ENCODE measurements at regions not wholly inside any gene's neighbourhood (a gene's known extent, or its start where the extent isn't known, plus 50 kb on each side); places are given as distances from the start of the nearest gene placed in this dataset.
"Not testable (repeated sequence)": the region's sequence is repeated elsewhere in the genome, so short reads cannot be mapped to it uniquely, and the experiment has no call there.

DNA sequence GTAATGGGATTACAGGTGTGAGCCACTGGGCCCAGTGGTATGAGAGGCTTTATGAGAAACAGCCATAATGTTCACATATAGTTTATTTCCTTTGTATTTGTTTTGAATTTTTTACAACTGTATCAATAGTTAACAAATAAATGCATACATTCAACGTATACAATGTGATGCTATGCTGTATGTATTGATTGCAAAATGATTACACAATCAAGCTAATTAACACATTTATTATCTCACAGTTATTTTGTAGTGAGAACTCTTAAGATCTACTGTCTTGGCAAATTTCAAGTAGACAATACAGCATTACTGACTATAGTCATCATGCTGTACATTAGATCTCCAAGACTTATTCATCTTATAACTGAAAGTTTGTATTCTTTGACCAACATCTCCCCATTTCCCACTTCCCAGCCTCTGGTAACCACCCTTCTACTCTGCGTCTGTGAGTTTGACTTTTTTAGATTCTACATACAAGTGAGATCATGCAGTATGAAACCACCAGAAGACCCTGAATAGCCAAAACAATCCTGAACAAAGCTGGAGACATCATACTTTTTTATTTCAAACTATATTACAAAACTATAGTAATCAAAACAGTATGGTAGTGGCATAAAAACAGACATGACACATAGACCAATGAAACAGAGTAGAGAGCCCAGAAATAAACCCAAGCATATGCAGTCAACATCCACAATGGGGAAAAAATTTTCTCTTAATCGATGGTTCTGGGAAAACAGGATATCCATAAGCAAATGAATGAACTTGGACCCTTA, 157.2 kb upstream of the RREB1 start:
- DNase-seq (ENCODE audit: low read depth) = no peak

- no peak for DNase-seq (ENCODE audit: low read depth)
These were observed 156.4 kb upstream of the RREB1 start for GRCh38 chr6:6951355-6951754.

DNA sequence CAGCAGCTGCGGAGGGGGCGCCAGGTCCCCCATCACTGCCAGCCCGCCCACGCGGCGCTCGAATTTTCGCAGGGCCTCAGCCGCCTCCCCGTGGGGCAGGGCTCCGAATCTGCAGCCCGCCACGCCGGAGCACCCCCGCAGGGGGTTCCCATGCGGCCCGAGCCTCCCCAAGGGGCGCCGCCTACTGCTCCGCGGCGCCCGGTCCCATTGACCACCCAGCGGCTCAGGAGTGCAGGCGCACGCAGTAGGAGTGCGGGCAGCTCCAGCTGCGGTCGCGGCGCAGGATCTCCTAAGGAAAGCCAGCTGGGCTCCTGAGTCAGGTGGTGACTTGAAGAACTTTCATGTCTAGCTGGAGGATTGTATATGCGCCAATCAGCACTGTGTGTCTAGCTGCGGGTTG, 155.3 kb upstream of the RREB1 start:
- DNase-seq (ENCODE audit: low read depth) = no peak

GRCh38 chr6:6952927-6953326, 154.8 kb upstream of the RREB1 start:
- not testable (repeated sequence) for DNase-seq (ENCODE audit: low read depth)

DNA sequence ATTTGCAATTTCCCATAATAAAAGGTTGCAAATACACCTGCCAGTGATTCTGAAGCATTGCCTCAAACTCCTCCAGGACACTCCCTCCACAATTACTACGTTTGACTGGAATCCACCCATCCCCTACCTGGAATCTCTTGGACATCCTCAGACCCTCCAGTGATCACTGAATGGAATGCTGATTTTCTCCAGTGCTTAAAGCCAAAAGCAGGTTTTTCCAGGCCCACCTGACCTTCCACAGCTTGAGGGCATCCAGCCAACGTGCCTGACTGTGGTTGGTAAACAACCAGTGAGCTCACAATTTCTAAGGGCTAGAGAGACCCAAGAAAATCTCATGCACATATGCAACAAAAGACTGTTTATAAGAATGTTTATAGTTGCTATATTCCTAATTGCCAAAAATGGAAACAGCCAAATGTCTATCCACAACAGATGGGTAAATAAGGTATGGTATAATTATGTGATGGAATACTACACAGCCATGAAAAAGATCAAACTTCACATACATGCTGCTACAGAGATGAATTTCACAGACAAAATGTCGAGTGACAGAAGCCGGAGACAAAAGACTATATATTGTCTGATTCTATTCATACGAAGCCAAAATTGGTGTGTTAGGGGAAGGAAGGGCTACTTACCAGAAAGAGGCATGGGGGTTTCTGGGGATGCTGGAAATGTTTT, 147.1 kb upstream of the RREB1 start:
- no peak for DNase-seq (ENCODE audit: low read depth)

GRCh38 chr6:6962086-6962485, 145.7 kb upstream of the RREB1 start:
- DNase-seq (ENCODE audit: low read depth) = no peak

GRCh38 chr6:6962699-6963098, 145.1 kb upstream of the RREB1 start:
- DNase-seq (ENCODE audit: low read depth) = no peak

DNA sequence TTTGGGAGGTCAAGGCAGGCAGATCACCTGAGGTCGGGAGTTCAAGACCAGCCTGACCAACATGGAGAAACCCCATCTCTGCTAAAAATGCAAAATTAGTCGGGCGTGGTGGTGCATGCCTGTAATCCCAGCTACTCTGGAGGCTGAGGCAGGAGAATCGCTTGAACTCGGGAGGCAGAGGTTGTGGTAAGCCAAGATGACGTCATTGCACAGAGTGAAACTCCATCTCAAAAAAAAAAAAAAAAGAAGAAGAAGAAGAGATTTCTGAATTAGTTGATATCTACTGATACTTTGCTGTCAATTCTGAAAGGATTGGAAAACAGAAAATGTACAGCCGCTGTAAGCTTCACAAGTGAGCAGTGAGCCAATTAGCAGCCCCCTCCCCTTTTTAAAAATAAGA, 144.4 kb upstream of the RREB1 start:
- DNase-seq (ENCODE audit: low read depth) = not testable (repeated sequence)

DNA sequence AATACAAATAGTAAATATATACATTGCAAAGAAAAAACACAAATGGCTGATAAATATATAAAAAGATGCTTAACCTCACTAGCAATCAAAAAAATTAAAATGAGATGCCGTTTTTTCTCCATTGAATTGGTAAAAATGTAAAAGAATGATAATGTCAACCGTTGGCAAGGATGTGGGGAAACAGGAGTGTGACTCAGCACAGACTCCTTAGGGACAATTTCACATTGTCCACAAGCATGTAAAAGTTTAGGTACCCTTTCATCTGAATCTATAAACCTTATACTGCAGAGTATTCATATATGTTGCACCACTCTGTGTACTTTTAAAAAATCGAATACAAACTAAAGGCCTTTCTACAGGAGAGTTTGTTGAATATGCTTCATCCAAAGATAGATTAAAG, 143.1 kb upstream of the RREB1 start:
- no peak for DNase-seq (ENCODE audit: low read depth)

DNA sequence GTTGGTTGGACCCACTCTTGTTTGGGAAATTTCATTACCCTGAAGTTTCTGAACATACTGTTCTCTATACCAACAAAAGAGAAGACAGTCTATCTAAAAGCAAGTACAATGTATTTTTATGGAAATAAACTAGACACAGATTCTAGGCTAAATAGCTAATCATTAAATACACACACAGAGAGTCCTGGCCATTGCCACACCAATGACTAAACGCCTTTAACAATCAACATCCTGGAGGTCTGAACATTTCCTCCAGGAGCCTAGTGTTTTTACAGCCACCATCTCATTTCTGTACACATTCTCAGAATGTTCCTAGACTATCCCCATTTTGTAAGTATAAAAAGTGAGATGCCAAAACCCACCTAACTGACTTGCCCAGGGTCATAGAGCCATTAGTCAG, 141.6 kb upstream of the RREB1 start:
- no peak for DNase-seq (ENCODE audit: low read depth)

DNA sequence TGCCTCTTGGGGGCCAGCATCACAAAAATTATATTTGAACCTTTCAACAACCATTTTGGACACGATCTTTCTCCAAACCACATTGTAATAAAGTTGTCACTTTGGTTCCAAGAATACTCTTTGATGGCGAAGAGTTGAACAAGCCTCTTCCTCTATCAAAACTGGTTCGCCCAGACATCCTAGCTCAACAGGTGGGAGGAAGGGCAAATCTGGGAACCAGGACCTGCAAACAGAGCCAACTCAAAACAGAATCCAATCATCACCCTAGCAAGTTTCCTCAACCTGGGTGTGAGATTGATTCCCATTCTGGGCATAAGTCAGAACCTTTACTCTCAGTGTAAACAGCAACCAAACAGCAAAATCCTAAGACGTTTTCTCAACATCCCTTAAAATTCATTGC, 141.2 kb upstream of the RREB1 start:
- DNase-seq (ENCODE audit: low read depth) = no peak

DNA sequence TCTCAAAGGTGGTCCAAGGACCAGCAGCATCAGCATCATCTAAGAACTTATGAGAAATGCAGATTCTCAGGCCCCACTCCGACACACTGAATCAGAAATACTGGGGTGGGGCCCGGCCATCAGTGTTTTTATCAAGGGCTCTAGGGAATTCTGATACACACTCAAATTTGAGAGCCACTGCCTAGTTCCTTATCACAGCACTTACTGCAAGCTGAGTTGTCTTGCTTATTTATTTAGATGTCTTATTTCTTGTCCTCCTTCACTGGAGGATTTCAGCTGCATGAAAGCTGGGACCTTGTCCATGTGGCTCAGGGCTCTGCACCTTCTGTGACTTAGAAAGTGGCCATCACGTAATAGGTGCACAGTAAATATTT, 139.4 kb upstream of the RREB1 start:
- no peak for DNase-seq (ENCODE audit: low read depth)

- DNase-seq (ENCODE audit: low read depth) = no peak
These were observed 138.8 kb upstream of the RREB1 start for GRCh38 chr6:6968731-6969552.

GRCh38 chr6:6969761-6970223, 138.0 kb upstream of the RREB1 start:
- DNase-seq (ENCODE audit: low read depth) = no peak

DNA sequence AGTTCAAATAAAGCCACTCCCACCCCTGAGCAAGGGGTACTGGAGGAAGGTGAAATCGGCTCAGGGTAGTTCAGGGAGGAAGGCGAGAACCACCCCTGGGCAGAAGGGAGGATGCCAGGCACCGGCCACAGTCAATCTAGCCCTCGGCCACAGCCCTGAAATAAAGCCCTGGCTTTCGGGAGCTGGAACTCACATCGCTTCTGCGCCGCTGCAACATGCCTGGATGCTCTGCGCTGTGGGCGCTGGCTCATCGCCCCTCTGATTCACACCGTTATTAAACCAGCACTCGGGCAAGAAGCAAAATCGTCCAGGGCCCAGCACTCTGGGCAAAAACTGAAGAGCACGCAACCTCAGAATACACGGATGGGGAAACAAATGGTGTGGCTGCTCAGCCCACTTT, 136.9 kb upstream of the RREB1 start:
- DNase-seq (ENCODE audit: low read depth) = no peak

GRCh38 chr6:6971369-6971768, 136.4 kb upstream of the RREB1 start:
- DNase-seq (ENCODE audit: low read depth) = no peak

GRCh38 chr6:6972456-6972855, 135.3 kb upstream of the RREB1 start:
- DNase-seq (ENCODE audit: low read depth) = no peak

DNA sequence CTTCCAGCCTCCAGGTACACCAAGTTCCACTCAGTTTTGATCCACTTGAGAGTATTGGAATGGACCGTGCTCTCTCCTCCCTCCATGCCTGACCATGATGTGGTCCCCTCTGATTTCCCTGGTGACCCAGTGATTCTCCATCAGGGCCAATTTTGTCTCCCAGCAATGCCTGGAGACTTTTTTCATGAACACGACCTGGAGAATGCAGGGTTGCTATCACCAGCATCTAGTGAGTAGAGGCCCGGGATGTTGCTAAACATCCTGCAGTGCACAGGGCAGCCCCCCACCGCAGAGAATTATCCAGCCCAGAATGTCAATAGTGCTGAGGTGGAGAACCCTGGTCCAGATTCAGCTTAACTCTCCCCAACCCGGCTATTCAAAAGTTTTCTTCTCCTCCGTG, 134.0 kb upstream of the RREB1 start:
- no peak for DNase-seq (ENCODE audit: low read depth)

DNA sequence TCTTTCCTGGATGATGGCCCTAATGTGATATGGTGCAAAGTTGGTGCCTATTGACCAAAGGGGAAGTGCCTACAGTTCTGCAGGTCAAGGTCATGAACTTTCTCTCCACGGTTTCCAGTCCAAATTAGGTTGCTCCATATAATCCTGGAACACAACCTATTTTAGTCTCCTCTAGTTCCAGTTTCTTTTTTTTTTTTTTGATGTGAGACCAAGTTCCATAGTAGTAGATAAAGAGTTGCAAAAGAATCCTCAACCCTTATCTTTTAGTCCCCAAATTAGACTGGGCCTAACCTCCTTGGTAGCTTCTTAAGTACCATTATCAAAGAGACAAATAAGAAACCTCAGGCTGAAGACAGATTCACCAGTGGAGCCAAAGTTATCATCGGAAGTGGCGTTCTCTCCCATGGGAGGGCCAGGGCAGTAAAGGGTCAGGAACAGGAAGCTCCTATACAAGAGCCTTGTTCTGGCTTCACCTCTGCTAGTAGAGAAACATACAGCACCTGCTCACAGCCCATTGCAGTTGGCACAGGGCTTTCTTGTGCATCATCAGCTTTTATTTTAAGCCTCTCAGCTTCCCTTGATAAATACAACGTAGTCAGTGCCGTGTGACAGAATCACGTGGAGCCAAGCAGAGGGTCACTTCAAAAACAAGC, 132.2 kb upstream of the RREB1 start:
- DNase-seq (ENCODE audit: low read depth) = no peak

- no peak for DNase-seq (ENCODE audit: low read depth)
These were observed 131.6 kb upstream of the RREB1 start for GRCh38 chr6:6976193-6976592.

- no peak for DNase-seq (ENCODE audit: low read depth)
These were observed 129.0 kb upstream of the RREB1 start for GRCh38 chr6:6978731-6979130.

- DNase-seq (ENCODE audit: low read depth) = no peak
These were observed 126.7 kb upstream of the RREB1 start for GRCh38 chr6:6980999-6981597.
